Mesenchymal stem cell (in vitro differentiated cells and primary cell): ENCODE measurements at regions not wholly inside any gene's neighbourhood (a gene's known extent, or its start where the extent isn't known, plus 50 kb on each side); places are given as distances from the start of the nearest gene placed in this dataset.

Source experiments
- DNase-seq: peaks from one replicate; pipeline ENCODE4 v3.0.0-alpha.2; 2013
- H2AFZ ChIP-seq: one replicate; pipeline ENCODE4 v1.6.1; 2013; ENCODE audit warnings: low read depth, mild to moderate bottlenecking, control low read depth, inconsistent platforms, low read length, moderate library complexity
- H2AK5ac ChIP-seq: 2 replicates; pipeline ENCODE4 v1.6.1; 2013; ENCODE audit warnings: low read length, moderate library complexity, mild to moderate bottlenecking, inconsistent platforms; ENCODE audit not compliant: severe bottlenecking
- H2BK120ac ChIP-seq: one replicate; pipeline ENCODE4 v1.6.1; 2013; ENCODE audit warnings: low read depth, mild to moderate bottlenecking, inconsistent platforms, low read length, moderate library complexity
- H2BK12ac ChIP-seq, 2 experiments: one replicate each; pipeline ENCODE4 v1.6.1; 2013; ENCODE audit warnings: inconsistent platforms in 2 of 2, low read length in 2 of 2, mild to moderate bottlenecking in 2 of 2, moderate library complexity in 2 of 2, control low read depth in 1 of 2
- H2BK15ac ChIP-seq: one replicate; pipeline ENCODE4 v1.6.1; 2013; ENCODE audit warnings: mild to moderate bottlenecking, low read depth, inconsistent platforms; ENCODE audit not compliant: poor library complexity, severe bottlenecking
- H2BK5ac ChIP-seq: 2 replicates; pipeline ENCODE4 v1.6.1; 2013; ENCODE audit warnings: low read depth, mild to moderate bottlenecking, low read length, control low read depth, inconsistent platforms; ENCODE audit not compliant: poor library complexity, severe bottlenecking
- H3K14ac ChIP-seq, 2 experiments: one replicate each; pipeline ENCODE4 v1.6.1; 2013; ENCODE audit warnings: inconsistent platforms in 2 of 2, low read length in 2 of 2, control low read depth in 1 of 2, mild to moderate bottlenecking in 1 of 2, moderate library complexity in 1 of 2
- H3K18ac ChIP-seq, 2 experiments: one replicate each; pipeline ENCODE4 v1.6.1; 2013; ENCODE audit warnings: inconsistent platforms in 2 of 2, low read length in 2 of 2, control low read depth in 1 of 2, low read depth in 1 of 2, mild to moderate bottlenecking in 1 of 2
- H3K23ac ChIP-seq, 2 experiments: one replicate each; pipeline ENCODE4 v1.6.1; 2013; ENCODE audit warnings: inconsistent platforms in 2 of 2, low read length in 2 of 2, mild to moderate bottlenecking in 2 of 2, moderate library complexity in 2 of 2, control low read depth in 1 of 2
- H3K27ac ChIP-seq: 2 replicates; pipeline ENCODE4 v1.5.1; 2013; ENCODE audit warnings: mild to moderate bottlenecking, moderate library complexity, low read length, control low read depth, inconsistent platforms; ENCODE audit not compliant: poor library complexity, severe bottlenecking
- H3K27me3 ChIP-seq, 2 experiments: 2 replicates each; pipeline versions ENCODE4 v1.6.1 to v1.7.0; 2013; ENCODE audit warnings: low read length in 2 of 2, mild to moderate bottlenecking in 2 of 2, moderate library complexity in 2 of 2, control low read depth in 1 of 2, inconsistent platforms in 1 of 2; ENCODE audit not compliant: control insufficient read depth in 1 of 2, insufficient read depth in 1 of 2
- H3K36me3 ChIP-seq, 2 experiments: 2 replicates each; pipeline versions ENCODE4 v1.6.1 to v1.7.0; 2013; ENCODE audit warnings: low read length in 2 of 2, control low read depth in 1 of 2, inconsistent platforms in 1 of 2, low read depth in 1 of 2, mild to moderate bottlenecking in 1 of 2; ENCODE audit not compliant: insufficient read depth in 2 of 2, control insufficient read depth in 1 of 2
- H3K4ac ChIP-seq, 2 experiments: one replicate each; pipeline ENCODE4 v1.6.1; 2013; ENCODE audit warnings: inconsistent platforms in 2 of 2, low read length in 2 of 2, mild to moderate bottlenecking in 2 of 2, moderate library complexity in 2 of 2, control low read depth in 1 of 2, low read depth in 1 of 2
- H3K4me1 ChIP-seq: 2 replicates; pipeline ENCODE4 v1.6.1; 2013; ENCODE audit warnings: low read depth, low read length, control low read depth; ENCODE audit not compliant: control insufficient read depth, insufficient read depth
- H3K4me2 ChIP-seq: 2 replicates; pipeline ENCODE4 v1.6.1; 2013; ENCODE audit warnings: low read length, mild to moderate bottlenecking, inconsistent platforms; ENCODE audit not compliant: poor library complexity, severe bottlenecking
- H3K4me3 ChIP-seq, 2 experiments: 2 replicates each; pipeline versions ENCODE4 v1.5.1 to v1.7.0; 2013; ENCODE audit warnings: low read length in 2 of 2, mild to moderate bottlenecking in 2 of 2, control low read depth in 1 of 2, low read depth in 1 of 2; ENCODE audit not compliant: insufficient read depth in 1 of 2
- H3K79me1 ChIP-seq: replicated peaks from 2 replicates; pipeline ENCODE4 v1.6.1; 2013; ENCODE audit warnings: mild to moderate bottlenecking, control low read depth, low read length, inconsistent platforms; ENCODE audit not compliant: poor library complexity, severe bottlenecking
- H3K9ac ChIP-seq: 2 replicates; pipeline ENCODE4 v1.7.0; 2013; ENCODE audit warnings: mild to moderate bottlenecking, low read length, moderate library complexity
- H3K9me3 ChIP-seq: 2 replicates; pipeline ENCODE4 v1.7.0; 2013; ENCODE audit warnings: mild to moderate bottlenecking, low read length; ENCODE audit not compliant: control insufficient read depth
- H4K8ac ChIP-seq: one replicate; pipeline ENCODE4 v1.6.1; 2013; ENCODE audit warnings: inconsistent platforms, mild to moderate bottlenecking, low read length, moderate library complexity
- H4K91ac ChIP-seq: one replicate; pipeline ENCODE4 v1.6.1; 2013; ENCODE audit warnings: mild to moderate bottlenecking, low read length, inconsistent platforms
- WGBS: methylation state at CpG from one replicate; pipeline ENCODE4 v1.1.7; 2013; ENCODE audit warnings: mixed read lengths; 5-methylcytosine and 5-hydroxymethylcytosine counted together

DNA sequence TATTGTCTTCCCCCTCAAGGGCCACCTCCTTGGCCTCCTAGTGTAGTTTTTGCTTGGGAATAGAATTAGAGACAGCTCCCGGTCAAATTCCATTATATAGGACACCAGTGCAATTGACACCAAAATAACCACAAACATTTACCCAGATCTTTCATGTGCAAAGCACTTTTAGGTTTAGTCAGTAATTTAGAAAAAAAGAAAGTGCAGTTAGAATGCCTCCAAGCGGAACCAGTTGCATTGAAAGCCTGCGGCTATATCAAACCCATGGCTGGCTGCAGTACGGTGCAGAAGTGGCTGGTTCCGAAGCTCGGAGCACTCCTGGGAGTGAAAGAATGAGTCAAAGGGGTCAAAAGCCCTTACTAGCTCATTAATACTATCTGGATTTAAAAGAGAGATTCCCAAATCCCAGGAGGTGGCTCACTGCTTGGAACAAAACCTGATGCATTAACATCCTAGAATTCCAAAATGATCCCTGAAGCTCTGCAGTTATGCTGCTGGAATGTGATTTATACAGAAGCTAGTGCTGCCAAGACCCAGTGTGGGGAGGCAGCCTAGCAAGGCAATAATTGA, 432.2 kb upstream of the KLHL29 start:
- 63% methylated on average over 5 of the region's 6 CpGs for WGBS

GRCh38 chr2:22957446-22957845, 427.5 kb upstream of the KLHL29 start:
- Histone ChIP-seq H2AK5ac (no peak overlapping the region), H3K4me3 (no peak overlapping the region), H3K14ac (no peak overlapping the region), H4K8ac (no peak overlapping the region), H2BK120ac (no peak overlapping the region), H3K23ac (no peak overlapping the region), H3K27ac (no peak overlapping the region), H4K91ac (no peak overlapping the region), H3K27me3 (peaks cover 0 to 12% of the 10 kb centered on the region in 2 experiments), H3K4ac (no peak overlapping the region), H3K79me1 (no peaks in the 10 kb centered on the region), H3K9me3 (no peaks in the 10 kb centered on the region), H3K9ac (no peak overlapping the region), H3K4me1 (no peaks in the 10 kb centered on the region), H3K4me2 (no peak overlapping the region), H2BK15ac (no peak overlapping the region), H2BK5ac (no peak overlapping the region), H2BK12ac (no peak overlapping the region), H3K36me3 (no peaks in the 10 kb centered on the region), H2AFZ (no peak overlapping the region), H3K18ac (no peak overlapping the region)
- DNase-seq: no peak
- WGBS: 94% methylated on average over 4 of the region's 5 CpGs

More for the DNA sequence above, 432.2 kb upstream of the KLHL29 start:
- H2BK120ac ChIP-seq: no peak overlapping the region
- H4K8ac ChIP-seq: no peak overlapping the region
- H3K9me3 ChIP-seq: no peaks in the 10 kb centered on the region
- no peaks in the 10 kb centered on the region for H3K36me3 ChIP-seq
- no peak overlapping the region for H2BK5ac ChIP-seq
- no peak overlapping the region for H3K14ac ChIP-seq
- no peak overlapping the region for H3K9ac ChIP-seq
- H3K23ac ChIP-seq: no peak overlapping the region
- H3K4me2 ChIP-seq: no peak overlapping the region
- H4K91ac ChIP-seq: no peak overlapping the region
- H3K4ac ChIP-seq: no peak overlapping the region
- no peak overlapping the region for H2BK12ac ChIP-seq
- H3K27ac ChIP-seq: no peak overlapping the region
- no peak overlapping the region for H3K18ac ChIP-seq
- H3K27me3 ChIP-seq: peaks cover 0 to 10% of the 10 kb centered on the region in 2 experiments
- no peak for DNase-seq
- H2AFZ ChIP-seq: no peak overlapping the region
- H3K4me3 ChIP-seq: peak overlapping the region in 1 of 2 experiments; percentile 5
- H2AK5ac ChIP-seq: no peak overlapping the region
- no peak overlapping the region for H2BK15ac ChIP-seq
- H3K79me1 ChIP-seq: no peaks in the 10 kb centered on the region
- no peaks in the 10 kb centered on the region for H3K4me1 ChIP-seq

DNA sequence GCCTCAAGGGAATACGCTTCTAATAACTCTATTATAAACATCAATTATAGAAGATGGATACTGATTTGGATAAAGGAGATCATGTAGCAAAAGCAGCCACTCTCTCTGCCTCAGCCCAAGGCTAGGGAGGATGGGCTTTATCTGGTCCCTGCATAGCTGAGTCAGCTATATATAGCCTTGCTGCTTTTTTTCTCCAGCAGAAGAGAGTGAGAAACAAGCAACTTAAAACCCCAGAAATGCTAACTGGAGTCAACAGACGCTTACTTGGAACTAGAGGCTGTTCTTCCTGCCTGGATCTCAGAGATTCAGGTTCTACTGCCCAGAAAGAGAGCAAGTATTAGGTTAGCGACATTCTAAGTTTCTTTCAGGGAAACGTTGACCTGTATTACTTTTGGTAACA, 426.7 kb upstream of the KLHL29 start:
- no peaks in the 10 kb centered on the region for H3K36me3 ChIP-seq
- WGBS: 73% methylated on average over 3 of the region's 4 CpGs
- H3K4me2 ChIP-seq: no peak overlapping the region
- no peak overlapping the region for H3K4ac ChIP-seq
- DNase-seq: no peak
- no peak overlapping the region for H2BK120ac ChIP-seq
- no peak overlapping the region for H2AFZ ChIP-seq
- H2AK5ac ChIP-seq: no peak overlapping the region
- no peaks in the 10 kb centered on the region for H3K79me1 ChIP-seq
- no peak overlapping the region for H2BK12ac ChIP-seq
- no peak overlapping the region for H3K4me3 ChIP-seq
- H2BK5ac ChIP-seq: no peak overlapping the region
- no peaks in the 10 kb centered on the region for H3K4me1 ChIP-seq
- no peak overlapping the region for H3K18ac ChIP-seq
- H2BK15ac ChIP-seq: no peak overlapping the region
- peaks cover 0 to 12% of the 10 kb centered on the region in 2 experiments for H3K27me3 ChIP-seq
- no peak overlapping the region for H3K27ac ChIP-seq
- H3K9ac ChIP-seq: no peak overlapping the region
- no peaks in the 10 kb centered on the region for H3K9me3 ChIP-seq
- H3K23ac ChIP-seq: no peak overlapping the region
- H3K14ac ChIP-seq: no peak overlapping the region
- no peak overlapping the region for H4K8ac ChIP-seq
- H4K91ac ChIP-seq: no peak overlapping the region

- no peak overlapping the region for H2AK5ac ChIP-seq
- no peaks in the 10 kb centered on the region for H3K79me1 ChIP-seq
- H3K4me2 ChIP-seq: no peak overlapping the region
- no peaks in the 10 kb centered on the region for H3K27me3 ChIP-seq
- H4K91ac ChIP-seq: no peak overlapping the region
- H2BK5ac ChIP-seq: no peak overlapping the region
- H3K27ac ChIP-seq: no peak overlapping the region
- H2AFZ ChIP-seq: no peak overlapping the region
- no peak overlapping the region for H2BK12ac ChIP-seq
- H3K18ac ChIP-seq: no peak overlapping the region
- no peak overlapping the region for H3K14ac ChIP-seq
- H3K9me3 ChIP-seq: peaks cover 7% of the 10 kb centered on the region
- no peaks in the 10 kb centered on the region for H3K36me3 ChIP-seq
- no peak overlapping the region for H3K4me3 ChIP-seq
- H3K9ac ChIP-seq: no peak overlapping the region
- 80% methylated on average over 4 of the region's 5 CpGs for WGBS
- H2BK120ac ChIP-seq: no peak overlapping the region
- no peak overlapping the region for H2BK15ac ChIP-seq
- DNase-seq: no peak
- H3K4ac ChIP-seq: no peak overlapping the region
- H3K4me1 ChIP-seq: no peaks in the 10 kb centered on the region
- no peak overlapping the region for H3K23ac ChIP-seq
- H4K8ac ChIP-seq: no peak overlapping the region
Observed at GRCh38 chr2:22967756-22968155, 417.2 kb upstream of the KLHL29 start.
